Endothelial cell of umbilical vein (primary cell): ENCODE measurements at regions not wholly inside any gene's neighbourhood (a gene's known extent, or its start where the extent isn't known, plus 50 kb on each side); places are given as distances from the start of the nearest gene placed in this dataset.

Experiments used
- BruUV-seq: library from RNA; stranded (reverse); fragments of 400-500 nt; replicated peaks from 2 replicates; lab custom pipeline; 2021; lab: Mats Ljungman, UMichigan
- CTCF ChIA-PET: fragments of 300-600, 350-600 bp; sonication (Branson Sonifier 250); formaldehyde crosslinking; loops from one replicate; lab custom pipeline; 2021; ENCODE audit warnings: antibody characterized with exemption, inconsistent platforms; lab: Charles Lee
- POLR2A ChIA-PET: fragments of 300-600, 350-600 bp; sonication (Branson Sonifier 250); formaldehyde crosslinking; loops from one replicate; lab custom pipeline; 2021; ENCODE audit warnings: antibody characterized with exemption, inconsistent platforms; lab: Charles Lee
- DNase-seq: peaks from one replicate; pipeline ENCODE4 v3.0.0-alpha.2; 2011; ENCODE audit warnings: low read depth, low spot score
- FAIRE-seq: peaks from 2 replicates; lab custom pipeline; 2011; peaks lifted over from hg19 to GRCh38; lab: Jason Lieb, UNC
- H2AFZ ChIP-seq: 2 replicates; pipeline ENCODE4 v1.6.0; 2012; ENCODE audit warnings: low read depth, low read length, control low read depth, inconsistent platforms
- H3K27ac ChIP-seq: 2 replicates; pipeline ENCODE4 v1.5.1; 2011; ENCODE audit warnings: low read depth, mild to moderate bottlenecking, control low read depth, low read length, moderate library complexity; ENCODE audit not compliant: insufficient read depth
- H3K27me3 ChIP-seq, 2 experiments: 2 replicates each; pipeline versions ENCODE4 v1.6.0 to v1.6.1; 2011; ENCODE audit warnings: low read length in 2 of 2, mixed read lengths in 1 of 2; ENCODE audit not compliant: control insufficient read depth in 2 of 2, insufficient read depth in 2 of 2
- H3K36me3 ChIP-seq, 2 experiments: 2 replicates in 1 of 2; 3 replicates in 1 of 2; pipeline ENCODE4 v1.5.1; 2011; ENCODE audit warnings: low read length in 2 of 2, mild to moderate bottlenecking in 1 of 2, moderate library complexity in 1 of 2; ENCODE audit not compliant: control insufficient read depth in 2 of 2, insufficient read depth in 2 of 2; ENCODE audit errors: extremely low read depth in 1 of 2
- H3K4me1 ChIP-seq: 3 replicates; pipeline ENCODE4 v1.5.1; 2011; ENCODE audit warnings: mild to moderate bottlenecking, low read length; ENCODE audit not compliant: control insufficient read depth, insufficient read depth; ENCODE audit errors: extremely low read depth
- H3K4me2 ChIP-seq: 2 replicates; pipeline ENCODE4 v1.6.1; 2011; ENCODE audit warnings: low read length, control low read depth, mixed read lengths; ENCODE audit not compliant: insufficient read depth
- H3K4me3 ChIP-seq, 3 experiments: fragments of 200-600 bp in 1 of 3; sonication (generic), shearing (Covaris generic) in 1 of 3; replicated peaks in 1 of 3; 2 replicates each; pipeline ENCODE4 v1.5.1; 2011 to 2016; ENCODE audit warnings: control low read depth in 3 of 3, low read length in 3 of 3, mild to moderate bottlenecking in 2 of 3, inconsistent platforms in 1 of 3, low read depth in 1 of 3, moderate library complexity in 1 of 3; ENCODE audit not compliant: insufficient read depth in 1 of 3
- H3K79me2 ChIP-seq: 2 replicates; pipeline ENCODE4 v1.6.0; 2012; ENCODE audit warnings: low read length, inconsistent platforms; ENCODE audit not compliant: control insufficient read depth, insufficient read depth
- H3K9ac ChIP-seq: replicated peaks from 2 replicates; pipeline ENCODE3; 2011; ENCODE audit warnings: low read length, control low read depth; ENCODE audit not compliant: insufficient read depth; ENCODE audit errors: extremely low read depth
- H3K9me1 ChIP-seq: replicated peaks from 3 replicates; pipeline ENCODE4 v1.6.0; 2011; ENCODE audit warnings: mild to moderate bottlenecking, low read length; ENCODE audit not compliant: control insufficient read depth, insufficient read depth; ENCODE audit errors: extremely low read depth
- H3K9me3 ChIP-seq: replicated peaks from 2 replicates; pipeline ENCODE4 v1.5.1; 2012; ENCODE audit warnings: low read length, inconsistent platforms; ENCODE audit not compliant: control insufficient read depth, insufficient read depth
- H4K20me1 ChIP-seq: replicated peaks from 2 replicates; pipeline ENCODE3; 2011; ENCODE audit warnings: mild to moderate bottlenecking, low read length; ENCODE audit not compliant: control insufficient read depth, insufficient read depth; ENCODE audit errors: extremely low read depth
- CTCF ChIP-seq, 2 donors: IDR thresholded peaks; 1 replicate in 1 of 2; 2 replicates in 1 of 2; pipeline ENCODE4 v1.5.1; 2011; ENCODE audit warnings: low read length in 2 of 2, mild to moderate bottlenecking in 2 of 2, moderate library complexity in 2 of 2, control low read depth in 1 of 2, inconsistent platforms in 1 of 2, low read depth in 1 of 2; ENCODE audit not compliant: insufficient read depth in 1 of 2; ENCODE audit errors: extremely low read depth in 1 of 2
- EZH2 ChIP-seq: IDR thresholded peaks from 2 replicates; pipeline ENCODE4 v1.6.1; 2012; ENCODE audit warnings: borderline replicate concordance, low read depth, mild to moderate bottlenecking, moderate library complexity, low read length, inconsistent platforms; ENCODE audit not compliant: severe bottlenecking
- FOS ChIP-seq: IDR thresholded peaks from 2 replicates; pipeline ENCODE4 v1.6.1; 2011; ENCODE audit warnings: mild to moderate bottlenecking, low read length, moderate library complexity, borderline replicate concordance; ENCODE audit not compliant: insufficient read depth
- GATA2 ChIP-seq: IDR thresholded peaks from 2 replicates; pipeline ENCODE4 v1.7.0; 2011; ENCODE audit warnings: low read depth, mild to moderate bottlenecking, moderate library complexity, mixed read lengths, low read length; ENCODE audit not compliant: insufficient read length, insufficient read depth
- JUN ChIP-seq: IDR thresholded peaks from 2 replicates; pipeline ENCODE4 v1.6.1; 2011; ENCODE audit warnings: borderline replicate concordance, low read depth; ENCODE audit not compliant: insufficient read length, insufficient read depth
- MAX ChIP-seq: IDR thresholded peaks from 2 replicates; pipeline ENCODE4 v1.6.1; 2011; ENCODE audit not compliant: insufficient read depth, insufficient read length
- MYC ChIP-seq: IDR thresholded peaks from one replicate; pipeline ENCODE4 v1.6.1; 2011; ENCODE audit warnings: mild to moderate bottlenecking, low read depth, low read length
- POLR2A ChIP-seq: IDR thresholded peaks from 2 replicates; pipeline ENCODE4 v1.6.1; 2012; ENCODE audit warnings: low read depth, mild to moderate bottlenecking, control low read depth, low read length
- POLR2AphosphoS5 ChIP-seq: IDR thresholded peaks from 2 replicates; pipeline ENCODE4 v1.6.1; 2012; ENCODE audit warnings: low read depth, mild to moderate bottlenecking, control low read depth, low read length, moderate library complexity; ENCODE audit not compliant: insufficient read depth
- dilution Hi-C: fragments of 300-500 bp; cut with MboI; formaldehyde crosslinking; loops from one replicate; pipeline ENCODE4 v1.15.0; 2019; ENCODE audit warnings: low sequenced_read_pairs; ENCODE audit not compliant: extremely low pct_ligation_motif_present
- intact Hi-C: fragments of 100-400 bp; cut with micrococcal nuclease; formaldehyde crosslinking; loops from one replicate; pipeline ENCODE4 v1.10.0; 2022

DNA sequence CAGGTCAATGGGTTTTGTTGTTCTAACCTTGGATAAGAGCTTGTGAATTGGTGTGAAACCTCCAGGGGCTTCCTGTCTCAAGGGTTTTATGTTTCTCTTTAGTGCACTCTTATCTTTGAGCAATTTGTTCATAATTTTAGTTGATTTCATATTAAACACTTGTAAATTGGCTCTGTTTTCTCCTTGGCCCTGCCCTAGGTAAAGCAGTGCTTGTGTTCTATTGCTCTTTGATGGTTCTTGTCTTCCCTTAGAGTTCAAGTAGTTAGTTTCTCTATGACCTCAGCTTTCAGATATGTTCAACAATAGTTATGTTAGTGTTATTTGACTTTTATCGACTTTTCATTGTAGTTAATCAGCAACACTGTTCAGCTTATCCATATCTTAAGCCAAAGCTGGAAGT is 566.4 kb upstream of the POT1 start:
- intact Hi-C loops (no loop called here), dilution Hi-C loops (no loop called here)
- H4K20me1 ChIP-seq, result no peaks in the 10 kb centered on the region

More for the DNA sequence above, 566.4 kb upstream of the POT1 start:
- Histone ChIP-seq H3K9ac (no peak overlapping the region), H3K4me2 (no peak overlapping the region), H2AFZ (no peak overlapping the region), H3K79me2 (no peaks in the 10 kb centered on the region), H3K36me3 (no peaks in the 10 kb centered on the region), H3K27ac (no peak overlapping the region), H3K9me3 (no peaks in the 10 kb centered on the region), H3K4me3 (no peak overlapping the region), H3K27me3 (no peaks in the 10 kb centered on the region), H3K4me1 (no peaks in the 10 kb centered on the region), H3K9me1 (no peaks in the 10 kb centered on the region)
- ChIA-PET CTCF (no interaction called here), POLR2A (no interaction called here)
- FAIRE-seq (no peak), DNase-seq (no peak)
- no peak for TF ChIP-seq EZH2
- TF ChIP-seq MYC, result no peak
- no peak for TF ChIP-seq CTCF (IDR thresholded peaks at IDR 0.05; ENCODE audit: extremely low read depth in 1 of 2, insufficient read depth in 1 of 2, low read depth in 1 of 2, low read length in 2 of 2)
- TF ChIP-seq FOS, result no peak
- no peak for TF ChIP-seq POLR2A
- no peak for TF ChIP-seq JUN
- TF ChIP-seq POLR2AphosphoS5, result no peak
- TF ChIP-seq MAX, result no peak
- TF ChIP-seq GATA2, result no peak
- BruUV-seq, result no TSS peak
